H9 (cell line): ENCODE measurements at regions not wholly inside any gene's neighbourhood (a gene's known extent, or its start where the extent isn't known, plus 50 kb on each side); places are given as distances from the start of the nearest gene placed in this dataset.

Source experiments
- DNase-seq: peaks from one replicate; pipeline ENCODE4 v3.0.0-alpha.2; 2017
- H2AFZ ChIP-seq: one replicate; pipeline ENCODE4 v1.6.1; 2013; ENCODE audit warnings: mild to moderate bottlenecking, low read length, control low read depth, moderate library complexity
- H2AK5ac ChIP-seq: 2 replicates; pipeline ENCODE4 v1.6.1; 2013; ENCODE audit warnings: low read length, control low read depth, mixed read lengths; ENCODE audit not compliant: insufficient read length
- H2BK120ac ChIP-seq: one replicate; pipeline ENCODE4 v1.6.1; 2013; ENCODE audit warnings: low read depth, mild to moderate bottlenecking, low read length, control low read depth, inconsistent platforms; ENCODE audit not compliant: poor library complexity, severe bottlenecking
- H2BK12ac ChIP-seq: 2 replicates; pipeline ENCODE4 v1.6.1; 2013; ENCODE audit warnings: low read length, control low read depth, mixed read lengths, low read depth; ENCODE audit not compliant: insufficient read length
- H2BK15ac ChIP-seq: 2 replicates; pipeline ENCODE4 v1.6.1; 2013; ENCODE audit warnings: low read depth, low read length, control low read depth
- H2BK20ac ChIP-seq: one replicate; pipeline ENCODE4 v1.6.1; 2013; ENCODE audit warnings: low read depth, mild to moderate bottlenecking, low read length, control low read depth, inconsistent platforms; ENCODE audit not compliant: poor library complexity, severe bottlenecking
- H2BK5ac ChIP-seq: 2 replicates; pipeline ENCODE4 v1.6.1; 2013; ENCODE audit warnings: low read length, control low read depth, mixed read lengths; ENCODE audit not compliant: insufficient read length
- H3K14ac ChIP-seq: 2 replicates; pipeline ENCODE4 v1.6.1; 2013; ENCODE audit warnings: low read length, control low read depth; ENCODE audit not compliant: insufficient read depth
- H3K18ac ChIP-seq: 2 replicates; pipeline ENCODE4 v1.6.1; 2013; ENCODE audit warnings: low read depth, mild to moderate bottlenecking, mixed read lengths, low read length, control low read depth; ENCODE audit not compliant: insufficient read length
- H3K23ac ChIP-seq: 2 replicates; pipeline ENCODE4 v1.6.1; 2013; ENCODE audit warnings: low read length, control low read depth, mixed read lengths, low read depth; ENCODE audit not compliant: insufficient read length
- H3K23me2 ChIP-seq: 2 replicates; pipeline ENCODE4 v1.6.1; 2013; ENCODE audit warnings: low read depth, mild to moderate bottlenecking, mixed read lengths, low read length, control low read depth; ENCODE audit not compliant: insufficient read length, poor library complexity, severe bottlenecking
- H3K27ac ChIP-seq: 2 replicates; pipeline ENCODE4 v1.5.1; 2013; ENCODE audit warnings: low read length, control low read depth, mixed read lengths, low read depth; ENCODE audit not compliant: insufficient read length
- H3K27me3 ChIP-seq: 2 replicates; pipeline ENCODE4 v1.6.1; 2013; ENCODE audit warnings: low read length, control low read depth, inconsistent platforms; ENCODE audit not compliant: insufficient read depth
- H3K4ac ChIP-seq: 2 replicates; pipeline ENCODE4 v1.6.1; 2013; ENCODE audit warnings: low read depth, mild to moderate bottlenecking, control low read depth, inconsistent platforms, low read length, moderate library complexity
- H3K4me1 ChIP-seq: 2 replicates; pipeline ENCODE4 v1.6.1; 2013; ENCODE audit warnings: low read length, control low read depth, inconsistent platforms; ENCODE audit not compliant: insufficient read depth
- H3K4me2 ChIP-seq: 2 replicates; pipeline ENCODE4 v1.6.1; 2013; ENCODE audit warnings: low read length, control low read depth, mixed read lengths; ENCODE audit not compliant: insufficient read length, insufficient read depth
- H3K56ac ChIP-seq: 2 replicates; pipeline ENCODE4 v1.6.1; 2013; ENCODE audit warnings: low read depth, mild to moderate bottlenecking, mixed read lengths, low read length, control low read depth; ENCODE audit not compliant: insufficient read length
- H3K79me1 ChIP-seq: 2 replicates; pipeline ENCODE4 v1.6.1; 2013; ENCODE audit warnings: low read depth, mild to moderate bottlenecking, moderate library complexity, low read length, control low read depth, inconsistent platforms; ENCODE audit not compliant: insufficient read depth, poor library complexity, severe bottlenecking
- H3K79me2 ChIP-seq: 2 replicates; pipeline ENCODE4 v1.6.1; 2013; ENCODE audit warnings: low read length, control low read depth, inconsistent platforms; ENCODE audit not compliant: insufficient read depth
- H3K9ac ChIP-seq: 2 replicates; pipeline ENCODE4 v1.6.1; 2013; ENCODE audit warnings: low read length, control low read depth, mixed read lengths; ENCODE audit not compliant: insufficient read length; ENCODE audit errors: extremely low read depth
- H3K9me3 ChIP-seq: one replicate; pipeline ENCODE4 v1.6.1; 2013; ENCODE audit warnings: low read depth, low read length, inconsistent platforms; ENCODE audit not compliant: control insufficient read depth
- H3T11ph ChIP-seq: one replicate; pipeline ENCODE4 v1.6.1; 2013; ENCODE audit warnings: mild to moderate bottlenecking, low read length, control low read depth, inconsistent platforms
- H4K20me1 ChIP-seq: one replicate; pipeline ENCODE4 v1.6.1; 2013; ENCODE audit not compliant: control insufficient read depth, insufficient read length, insufficient read depth
- H4K5ac ChIP-seq: 2 replicates; pipeline ENCODE4 v1.6.1; 2013; ENCODE audit warnings: low read depth, mild to moderate bottlenecking, mixed read lengths, low read length, control low read depth; ENCODE audit not compliant: insufficient read length
- H4K8ac ChIP-seq: replicated peaks from 2 replicates; pipeline ENCODE4 v1.6.1; 2013; ENCODE audit warnings: low read length, control low read depth, mixed read lengths, low read depth; ENCODE audit not compliant: insufficient read length
- H4K91ac ChIP-seq: 2 replicates; pipeline ENCODE4 v1.6.1; 2013; ENCODE audit warnings: low read depth, mild to moderate bottlenecking, moderate library complexity, mixed read lengths, low read length, control low read depth; ENCODE audit not compliant: insufficient read length
- H3K27ac Mint-ChIP-seq, 3 experiments: 2 replicates in 2 of 3; 3 replicates in 1 of 3; pipeline ENCODE4 v1.8.0; 2020 to 2021; ENCODE audit warnings: mixed read lengths in 3 of 3, mild to moderate bottlenecking in 1 of 3, moderate library complexity in 1 of 3
- H3K27me3 Mint-ChIP-seq: 2 replicates; pipeline ENCODE4 v1.8.0; 2021; ENCODE audit warnings: low read depth, mild to moderate bottlenecking, moderate library complexity, mixed read lengths
- H3K36me3 Mint-ChIP-seq, 3 experiments: 2 replicates in 2 of 3; 3 replicates in 1 of 3; pipeline ENCODE4 v1.8.0; 2020 to 2021; ENCODE audit warnings: low read depth in 3 of 3, mixed read lengths in 3 of 3; ENCODE audit not compliant: insufficient read depth in 1 of 3
- H3K4me1 Mint-ChIP-seq, 2 experiments: 2 replicates each; pipeline ENCODE4 v1.8.0; 2020; ENCODE audit warnings: mixed read lengths in 2 of 2
- H3K4me3 Mint-ChIP-seq, 2 experiments: 2 replicates in 1 of 2; 3 replicates in 1 of 2; pipeline ENCODE4 v1.8.0; 2020 to 2021; ENCODE audit warnings: mild to moderate bottlenecking in 2 of 2, mixed read lengths in 2 of 2, moderate library complexity in 1 of 2
- H3K9me3 Mint-ChIP-seq, 2 experiments: 2 replicates in 1 of 2; 3 replicates in 1 of 2; pipeline ENCODE4 v1.8.0; 2020; ENCODE audit warnings: mild to moderate bottlenecking in 2 of 2, mixed read lengths in 2 of 2, moderate library complexity in 1 of 2
- CTCF ChIP-seq: fragments of 200-600 bp; sonication (generic); conservative IDR thresholded peaks from 3 replicates; pipeline ENCODE4 v1.8.0; 2021; ENCODE audit warnings: antibody characterized with exemption, mild to moderate bottlenecking
- WGBS: extraction: QIAGEN DNeasy Blood & Tissue Kit; methylation state at CpG from one replicate; pipeline ENCODE4 v1.1.7; 2013; ENCODE audit warnings: missing lambda C conversion rate, low lambda C conversion rate, mixed read lengths; ENCODE audit not compliant: insufficient read length; ENCODE audit errors: extremely low coverage; 5-methylcytosine and 5-hydroxymethylcytosine counted together

DNA sequence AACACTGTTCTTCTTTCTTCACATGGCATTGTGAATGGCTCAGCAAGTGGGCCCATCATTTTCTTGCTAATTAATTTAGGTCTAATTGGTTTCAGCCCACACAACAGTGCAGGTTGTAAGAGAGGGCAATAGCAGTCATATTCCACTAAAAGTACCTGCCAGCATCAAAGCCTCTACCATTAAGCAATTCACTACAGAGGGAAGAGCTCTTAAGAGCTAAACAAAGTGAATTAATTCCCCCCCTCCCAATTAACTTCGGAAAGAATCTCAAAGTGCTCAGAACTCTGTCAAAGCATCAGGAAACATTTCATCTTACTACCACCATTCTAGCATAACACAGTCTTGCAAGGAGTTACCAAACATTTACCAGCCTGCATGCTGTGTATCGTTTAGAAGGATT is 133.9 kb upstream of the UBASH3B start:
- Mint-ChIP-seq H3K27me3 (no peaks in the 10 kb centered on the region), H3K9me3 (peaks cover 0 to 3% of the 10 kb centered on the region in 2 experiments; a peak in 4 of 5 replicates), H3K4me1 (peaks cover 25 to 31% of the 10 kb centered on the region in 2 experiments), H3K4me3 (no peak overlapping the region), H3K27ac (no peak overlapping the region), H3K36me3 (peaks cover 0 to 4% (median 3%) of the 10 kb centered on the region in 3 experiments; a peak in 5 of 7 replicates)
- no peak overlapping the region for H2AK5ac ChIP-seq
- no peaks in the 10 kb centered on the region for H3K23me2 ChIP-seq
- no peak overlapping the region for H2BK20ac ChIP-seq
- H2BK5ac ChIP-seq, result no peak overlapping the region
- no CpG with 5 or more reads among the region's 2 CpGs for WGBS
- no peak overlapping the region for H2BK15ac ChIP-seq
- no peak for DNase-seq
- H3K18ac ChIP-seq, result no peak overlapping the region
- H3K27ac ChIP-seq, result no peak overlapping the region
- no peak overlapping the region for H2AFZ ChIP-seq
- H2BK120ac ChIP-seq, result no peak overlapping the region
- no peak overlapping the region for H3K9ac ChIP-seq
- H3K79me1 ChIP-seq, result no peaks in the 10 kb centered on the region
- peaks cover 5% of the 10 kb centered on the region; the same call in 1 of the 2 replicates for H3K4me1 ChIP-seq
- no peak overlapping the region for H3K4me2 ChIP-seq
- H3K9me3 ChIP-seq, result no peaks in the 10 kb centered on the region
- no peak overlapping the region for H3K56ac ChIP-seq
- H3K23ac ChIP-seq, result no peak overlapping the region
- TF ChIP-seq CTCF, result no peak
- H3K14ac ChIP-seq, result no peak overlapping the region
- no peak overlapping the region for H2BK12ac ChIP-seq
- no peak overlapping the region for H3K4ac ChIP-seq
- no peaks in the 10 kb centered on the region for H4K20me1 ChIP-seq
- H3T11ph ChIP-seq, result no peak overlapping the region
- H4K5ac ChIP-seq, result no peak overlapping the region
- H4K91ac ChIP-seq, result no peak overlapping the region
- H4K8ac ChIP-seq, result no peak overlapping the region
- H3K27me3 ChIP-seq, result no peaks in the 10 kb centered on the region
- H3K79me2 ChIP-seq, result no peaks in the 10 kb centered on the region
